ENCODE measurements at regions not wholly inside any gene's neighbourhood (a gene's known extent, or its start where the extent isn't known, plus 50 kb on each side); places are given as distances from the start of the nearest gene placed in this dataset.
"Not testable (repeated sequence)": the region's sequence is repeated elsewhere in the genome, so short reads cannot be mapped to it uniquely, and the experiment has no call there.

DNA sequence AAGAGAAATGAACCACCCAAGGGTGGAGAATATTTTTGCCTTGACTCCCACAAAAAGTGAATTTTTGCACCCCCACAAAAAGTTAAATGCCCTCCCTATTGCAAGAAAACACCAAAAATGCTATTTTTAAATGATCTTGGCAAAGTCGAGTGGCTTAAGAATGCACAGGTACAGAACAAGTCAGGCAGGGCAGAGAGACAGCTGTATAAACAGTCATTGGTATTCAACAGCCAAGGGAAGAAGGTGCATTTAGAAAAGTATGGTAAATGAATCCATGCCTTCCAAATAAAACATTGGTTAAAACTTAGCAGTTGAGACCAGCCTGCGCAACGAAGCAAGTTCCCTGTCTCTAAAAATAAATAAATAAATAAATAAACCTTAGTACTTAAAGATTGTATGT is 169.3 kb downstream of the CHIC2 start:
- no peak for DNase-seq (ENCODE audit: low spot score)
- in situ Hi-C loops (cut with HindIII; ENCODE audit: low sequenced_read_pairs) = no loop called here

DNA sequence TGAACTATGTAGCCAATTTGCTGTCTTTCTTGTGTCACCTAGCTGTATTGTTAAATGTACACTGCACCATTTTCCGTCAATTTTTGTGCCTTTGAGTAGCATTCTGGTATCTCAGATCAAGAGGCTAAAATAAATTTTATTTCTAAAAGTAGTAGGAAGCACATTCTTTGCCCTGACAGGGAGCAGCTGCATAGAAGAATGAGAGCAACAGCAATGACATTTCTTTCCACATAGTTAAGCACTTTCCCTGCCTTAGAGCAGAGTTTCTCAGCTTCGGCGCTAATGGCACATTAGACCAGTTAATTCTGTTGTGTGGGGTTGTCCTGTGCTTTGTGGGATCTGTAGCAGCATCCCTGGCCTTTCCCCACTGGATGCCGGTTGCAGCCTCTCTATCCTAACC is 173.9 kb downstream of the CHIC2 start:
- DNase-seq (ENCODE audit: low spot score) = no peak

DNA sequence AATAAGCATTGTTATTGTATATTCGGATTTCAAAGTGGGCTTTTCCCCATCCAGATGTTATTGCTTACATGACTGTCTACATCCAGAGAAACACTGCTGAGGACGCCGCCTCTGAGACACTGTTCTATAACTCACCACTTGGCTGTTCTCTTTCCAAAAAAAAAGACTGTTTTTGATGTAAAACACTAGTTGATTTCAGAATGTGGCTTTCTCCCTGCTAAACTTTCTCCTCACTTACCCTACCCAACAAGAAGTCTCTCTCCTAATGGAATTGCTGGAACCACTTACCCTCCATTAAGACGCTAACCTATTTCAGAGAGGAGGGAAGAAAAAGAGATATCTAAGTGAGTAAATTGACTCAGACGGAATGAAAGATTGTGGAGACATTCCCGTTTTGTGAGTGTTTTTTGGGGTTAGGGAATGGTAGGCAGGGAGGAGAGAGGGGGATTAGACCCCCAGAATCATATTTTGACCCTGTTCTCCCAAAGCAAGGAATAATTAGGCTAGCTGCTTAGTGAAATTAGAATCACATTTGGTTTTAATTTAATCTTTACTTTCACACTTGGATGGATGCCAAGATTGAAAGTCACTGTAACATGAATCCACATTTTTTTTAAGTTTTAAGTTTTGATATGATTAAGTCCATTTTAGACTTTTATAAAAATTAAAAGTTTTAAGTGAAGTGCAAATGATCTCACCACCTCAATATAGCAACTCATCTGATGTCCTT is 174.9 kb downstream of the CHIC2 start:
- no peak for DNase-seq (ENCODE audit: low spot score)
- in situ Hi-C loops (cut with HindIII; ENCODE audit: low sequenced_read_pairs) = no loop called here

More for the DNA sequence above, 173.9 kb downstream of the CHIC2 start:
- in situ Hi-C loops (cut with HindIII; ENCODE audit: low sequenced_read_pairs) = no loop called here

DNA sequence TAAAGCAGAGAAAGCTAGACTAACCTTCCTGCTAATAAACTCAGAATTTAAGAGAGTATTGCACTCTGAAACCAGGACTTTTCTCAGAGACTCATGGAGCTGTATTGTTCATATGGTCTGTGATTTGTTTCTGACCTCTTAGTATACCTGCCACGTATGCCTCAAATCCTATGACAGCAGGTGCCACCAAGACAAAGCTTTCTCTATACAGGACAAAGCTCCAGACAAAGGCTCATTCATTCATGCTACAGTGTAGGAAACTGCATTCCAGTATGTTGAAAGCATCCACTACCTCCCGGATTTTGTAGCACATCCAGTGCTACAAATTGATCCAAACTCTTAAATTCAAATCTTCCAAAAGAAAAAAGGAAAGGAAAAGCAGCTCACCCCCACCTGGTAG is 178.3 kb downstream of the CHIC2 start:
- DNase-seq (ENCODE audit: low spot score) = no peak
- in situ Hi-C loops (cut with HindIII; ENCODE audit: low sequenced_read_pairs) = no loop called here

DNA sequence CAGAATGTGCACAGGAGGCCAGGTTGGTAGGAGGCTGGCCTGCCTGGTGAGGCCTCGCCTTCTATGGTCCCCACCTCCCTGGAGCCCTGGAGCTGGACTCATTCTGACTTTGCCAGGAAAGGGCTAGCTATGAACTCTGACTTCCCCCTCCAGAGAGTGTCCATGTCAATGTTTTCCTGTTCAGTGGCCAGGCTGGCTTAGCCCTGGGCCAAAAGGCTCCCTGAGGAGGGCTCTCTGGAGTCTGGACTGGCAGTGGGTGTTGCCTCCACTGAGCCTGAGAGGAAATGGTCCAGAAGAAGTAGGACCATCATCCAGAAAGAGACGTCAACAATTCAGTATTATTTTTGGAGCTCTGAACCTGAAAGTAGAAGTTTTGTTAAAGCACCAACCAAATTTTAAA is 178.7 kb downstream of the CHIC2 start:
- no peak for DNase-seq (ENCODE audit: low spot score)
- in situ Hi-C loops (cut with HindIII; ENCODE audit: low sequenced_read_pairs) = no loop called here

DNA sequence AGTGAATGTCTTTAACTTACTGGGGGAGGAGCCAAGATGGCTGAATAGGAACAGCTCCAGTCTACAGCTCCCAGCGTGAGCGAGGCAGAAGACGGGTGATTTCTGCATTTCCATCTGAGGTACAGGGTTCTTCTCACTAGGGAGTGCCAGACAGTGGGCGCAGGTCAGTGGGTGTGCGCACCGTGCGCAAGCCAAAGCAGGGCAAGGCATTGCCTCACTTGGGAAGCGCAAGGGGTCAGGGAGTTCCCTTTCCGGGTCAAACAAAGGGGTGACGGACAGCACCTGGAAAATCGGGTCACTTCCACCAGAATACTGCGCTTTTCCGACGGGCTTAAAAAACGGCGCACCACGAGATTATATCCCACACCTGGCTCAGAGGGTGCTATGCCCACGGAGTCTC is 187.3 kb downstream of the CHIC2 start:
- in situ Hi-C loops (cut with HindIII; ENCODE audit: low sequenced_read_pairs); DNase-seq (ENCODE audit: low spot score): not testable (repeated sequence)

DNA sequence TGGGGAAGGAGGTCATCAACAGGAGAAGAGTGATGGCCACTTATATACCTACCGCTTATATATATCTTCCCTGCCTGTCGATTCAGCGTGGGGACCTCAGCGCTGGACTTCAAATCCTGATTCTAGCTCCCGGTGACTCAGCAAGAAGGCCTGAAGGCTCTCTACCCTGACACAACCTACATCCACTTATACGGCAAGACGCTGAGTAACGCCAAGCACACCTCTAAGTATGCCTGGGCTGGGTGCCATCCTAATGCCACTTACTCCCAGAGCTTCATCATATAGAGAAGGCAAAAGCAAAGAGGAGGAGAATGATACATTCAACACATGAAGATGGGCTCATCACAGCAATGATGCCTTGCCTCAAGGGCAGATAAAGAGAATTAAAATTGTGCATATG is 198.3 kb downstream of the CHIC2 start:
- in situ Hi-C loops (cut with HindIII; ENCODE audit: low sequenced_read_pairs) = no loop called here
- no peak for DNase-seq (ENCODE audit: low spot score)

DNA sequence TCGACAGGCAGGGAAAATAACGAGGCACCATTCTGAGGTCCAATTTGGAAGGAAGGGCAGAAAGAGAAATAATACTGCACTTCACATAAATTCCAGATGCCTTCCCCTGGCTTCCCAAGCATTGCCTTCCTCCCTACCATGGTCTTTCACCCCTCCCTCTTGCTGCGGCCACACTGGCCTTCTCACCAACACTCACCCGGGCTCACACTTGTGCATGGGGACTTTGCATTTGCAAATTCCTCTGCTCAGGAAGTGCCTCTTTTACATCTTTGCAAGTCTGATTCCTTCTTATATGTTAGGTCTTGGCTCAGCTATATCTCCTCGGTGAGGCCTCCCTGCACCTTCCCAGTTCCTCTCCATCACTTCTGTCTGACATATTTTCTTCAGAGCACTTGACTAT is 199.4 kb downstream of the CHIC2 start:
- in situ Hi-C loops (cut with HindIII; ENCODE audit: low sequenced_read_pairs) = no loop called here
- DNase-seq (ENCODE audit: low spot score) = no peak

DNA sequence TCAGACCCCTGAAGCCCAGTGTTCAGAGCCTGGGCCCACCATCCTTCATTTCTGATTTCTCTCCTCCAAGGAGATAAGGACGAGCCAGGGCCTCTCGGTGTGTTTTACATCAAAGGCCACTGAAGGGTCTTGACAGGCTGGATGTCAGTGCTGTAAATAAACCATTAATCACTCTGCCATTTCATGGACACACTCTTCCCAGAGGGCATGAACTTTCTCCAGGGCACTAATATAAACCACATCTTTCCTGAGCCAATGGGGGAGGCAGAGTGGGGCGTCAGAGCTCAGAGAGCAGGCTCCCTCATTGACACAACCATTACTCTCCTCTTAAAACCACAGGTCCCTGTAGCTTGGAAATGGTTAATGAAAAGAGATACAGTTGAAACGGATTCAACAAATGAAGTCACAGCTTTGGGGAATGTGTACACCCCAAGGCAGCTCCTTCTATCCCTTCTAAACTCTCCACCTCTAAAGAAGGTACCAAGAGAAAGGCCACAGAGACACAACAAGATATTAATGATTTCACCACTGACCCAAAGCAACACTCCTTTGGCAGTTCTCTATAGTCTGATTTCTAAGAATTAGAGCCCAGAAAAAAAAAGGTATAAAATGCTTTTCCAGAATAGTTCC is 200.6 kb downstream of the CHIC2 start:
- DNase-seq (ENCODE audit: low spot score) = no peak
- in situ Hi-C loops (cut with HindIII; ENCODE audit: low sequenced_read_pairs) = no loop called here

DNA sequence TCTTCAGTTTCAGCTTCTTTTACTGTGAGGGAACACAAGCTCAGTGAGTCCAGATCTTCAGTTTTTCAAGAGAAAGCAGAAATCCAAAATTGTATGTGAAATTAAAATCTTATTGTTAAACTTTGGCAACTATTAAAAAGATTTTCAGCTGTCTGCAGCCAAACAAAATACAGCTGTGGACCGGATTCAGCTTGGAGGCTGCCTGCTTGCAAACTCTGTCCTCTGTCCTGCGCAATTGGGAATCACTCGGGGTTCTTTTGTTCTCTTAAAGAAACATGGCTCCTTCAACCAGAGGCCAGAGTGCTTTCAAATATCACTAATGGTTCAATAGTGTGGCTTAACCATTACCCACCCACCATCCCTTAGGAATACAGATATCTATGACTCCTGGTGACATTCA is 201.2 kb downstream of the CHIC2 start:
- DNase-seq (ENCODE audit: low spot score) = no peak
- in situ Hi-C loops (cut with HindIII; ENCODE audit: low sequenced_read_pairs) = no loop called here

DNA sequence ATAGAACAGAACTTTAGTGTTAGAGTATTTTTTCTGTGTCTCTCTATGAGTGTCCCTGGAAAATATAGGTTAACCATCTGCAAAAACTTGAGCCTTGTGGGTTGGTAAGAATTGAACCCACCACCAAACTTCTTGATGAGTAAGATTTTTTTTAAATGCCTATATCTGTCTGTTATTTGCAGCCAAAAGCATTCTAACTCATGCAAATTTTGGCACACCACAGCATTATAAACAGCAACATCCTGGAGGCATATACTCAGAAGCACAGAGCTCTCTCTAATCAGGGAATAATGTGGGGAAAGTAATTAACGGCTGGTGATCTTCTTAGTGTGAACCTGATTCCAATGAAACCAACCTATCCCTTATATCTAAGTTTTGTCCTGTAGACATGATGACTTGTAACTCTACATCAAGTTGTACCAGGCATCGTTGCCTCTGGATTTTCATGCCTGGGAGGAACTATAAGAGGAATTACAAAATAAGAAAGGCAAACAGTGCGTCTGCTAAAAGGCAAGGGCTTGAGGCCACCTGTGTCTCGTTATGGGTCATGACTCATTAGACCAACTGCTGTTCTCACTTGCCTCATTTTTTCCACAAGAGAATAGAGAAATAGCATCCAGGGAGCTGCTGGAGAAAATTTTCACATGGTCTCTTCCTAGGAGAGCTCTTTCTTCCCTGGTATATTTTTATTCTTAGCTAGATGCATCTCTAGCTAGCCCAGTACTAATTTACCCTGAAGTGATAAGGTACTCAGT is 202.4 kb downstream of the CHIC2 start:
- no peak for DNase-seq (ENCODE audit: low spot score)
- in situ Hi-C loops (cut with HindIII; ENCODE audit: low sequenced_read_pairs) = no loop called here

DNA sequence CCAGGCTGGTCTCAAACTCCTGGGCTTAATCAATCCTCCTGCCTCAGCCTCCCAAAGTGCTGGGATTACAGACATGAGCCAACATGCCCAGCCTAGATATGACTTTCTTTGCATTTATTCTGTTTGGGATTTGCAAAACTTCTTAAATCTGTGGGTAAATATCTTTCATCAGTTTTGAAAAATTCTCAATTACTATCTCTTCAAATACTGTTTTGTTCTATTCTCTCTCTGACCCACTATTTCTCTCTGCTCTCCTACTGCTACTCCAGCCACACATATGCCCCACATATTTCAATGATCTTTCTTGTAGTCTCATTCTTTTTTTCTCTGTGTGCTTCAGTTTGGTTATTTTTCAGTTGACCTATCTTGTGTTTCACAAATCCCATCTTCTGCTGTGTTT is 205.1 kb downstream of the CHIC2 start:
- in situ Hi-C loops (cut with HindIII; ENCODE audit: low sequenced_read_pairs) = no loop called here

DNA sequence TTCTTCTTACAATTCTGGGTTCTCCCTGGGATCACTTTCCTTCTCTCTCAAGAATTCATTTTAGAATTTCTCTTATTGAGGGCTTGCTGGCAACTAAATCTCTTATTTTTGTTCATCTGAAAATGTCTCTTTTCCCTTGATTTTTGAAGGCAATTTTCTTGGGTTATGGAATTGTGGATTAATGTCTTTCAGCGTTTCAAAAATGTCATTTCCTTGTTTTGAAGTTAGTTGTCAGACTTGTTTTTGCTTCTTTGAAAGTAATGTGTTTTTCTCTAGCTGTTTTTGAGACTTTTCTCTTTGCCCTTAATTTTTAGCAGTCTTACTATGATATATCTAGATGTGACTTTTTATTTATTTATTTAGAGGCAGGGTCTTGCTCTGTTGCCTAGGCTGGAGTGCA is 205.7 kb downstream of the CHIC2 start:
- in situ Hi-C loops (cut with HindIII; ENCODE audit: low sequenced_read_pairs) = no loop called here
- DNase-seq (ENCODE audit: low spot score) = no peak

More for the DNA sequence above, 205.1 kb downstream of the CHIC2 start:
- no peak for DNase-seq (ENCODE audit: low spot score)

DNA sequence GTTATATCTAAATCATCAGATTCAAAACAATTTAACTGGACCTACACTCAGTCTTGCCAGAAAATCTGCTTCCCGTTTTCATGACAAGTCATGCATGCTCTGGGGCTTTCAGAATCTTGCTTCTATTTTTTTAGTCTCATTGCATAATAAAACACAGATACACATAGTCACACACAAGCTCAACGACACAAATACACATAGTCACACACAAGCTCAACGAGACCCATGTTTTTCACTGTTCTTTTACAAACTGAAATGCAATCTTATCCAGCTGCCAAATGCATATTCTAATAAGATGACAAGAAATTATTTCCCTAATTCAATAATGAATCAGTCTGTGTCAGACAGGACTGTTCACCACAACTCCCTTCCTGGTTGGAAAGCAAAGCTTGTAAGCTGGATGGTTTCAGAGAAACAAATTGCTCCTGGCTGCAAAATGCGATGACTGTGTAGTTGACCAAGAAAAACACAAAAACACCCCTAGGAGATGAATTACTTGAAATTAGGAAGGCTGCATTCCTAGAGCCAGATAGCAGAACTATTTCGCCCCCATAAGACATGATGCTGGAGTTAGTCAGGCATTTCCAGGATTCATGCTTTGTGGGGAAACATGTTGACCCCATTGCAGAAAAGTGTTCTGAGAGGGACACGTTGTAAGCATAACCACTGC is 208.7 kb downstream of the CHIC2 start:
- DNase-seq (ENCODE audit: low spot score) = no peak
- in situ Hi-C loops (cut with HindIII; ENCODE audit: low sequenced_read_pairs) = no loop called here

DNA sequence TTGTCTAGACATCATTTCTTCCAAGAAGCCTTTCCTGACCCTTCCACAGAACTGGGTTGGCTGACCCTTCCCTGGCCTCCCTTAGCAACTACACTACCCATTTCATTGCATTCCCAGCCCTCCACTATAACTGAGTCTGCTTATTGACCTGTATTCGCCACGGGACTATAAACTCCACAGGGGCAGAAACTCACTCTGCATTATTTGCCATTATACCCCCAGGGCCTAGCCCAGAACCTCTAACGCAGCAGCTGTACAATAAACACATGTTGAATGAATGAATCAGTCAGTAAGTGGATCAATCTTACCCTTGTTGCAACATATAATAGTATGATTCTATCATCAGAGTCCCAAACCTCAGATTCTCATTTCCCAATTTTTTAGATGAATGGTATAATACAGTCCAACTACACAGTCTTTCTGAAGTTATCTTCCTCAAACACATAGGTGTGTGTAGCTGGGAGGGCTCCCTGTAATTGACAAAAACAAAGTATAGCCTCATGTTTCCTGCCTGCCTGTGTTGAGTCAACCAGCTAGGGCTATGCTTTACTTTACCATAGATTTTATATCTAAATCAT is 209.3 kb downstream of the CHIC2 start:
- DNase-seq (ENCODE audit: low spot score) = no peak
- in situ Hi-C loops (cut with HindIII; ENCODE audit: low sequenced_read_pairs) = no loop called here

DNA sequence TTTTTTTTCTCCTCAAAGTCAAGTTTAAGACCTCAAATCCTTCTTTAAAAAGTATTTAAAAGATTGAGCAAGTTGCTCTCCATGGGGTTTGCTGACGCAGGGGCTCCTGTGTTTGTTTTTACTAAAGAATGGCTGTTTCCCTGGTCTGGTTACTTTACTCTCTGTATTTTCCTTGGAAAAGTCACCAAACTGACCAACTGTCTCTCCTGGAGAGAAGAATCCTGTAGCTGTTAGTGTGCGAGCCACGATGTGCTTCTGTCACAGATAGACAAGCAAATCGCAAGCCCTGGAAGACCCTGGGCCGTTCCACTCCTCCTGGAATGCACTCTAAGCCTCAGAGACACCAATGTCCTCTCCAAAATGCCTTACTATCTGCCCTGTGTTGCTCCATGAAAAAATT is 212.1 kb downstream of the CHIC2 start:
- DNase-seq (ENCODE audit: low spot score) = no peak
- in situ Hi-C loops (cut with HindIII; ENCODE audit: low sequenced_read_pairs) = no loop called here

DNA sequence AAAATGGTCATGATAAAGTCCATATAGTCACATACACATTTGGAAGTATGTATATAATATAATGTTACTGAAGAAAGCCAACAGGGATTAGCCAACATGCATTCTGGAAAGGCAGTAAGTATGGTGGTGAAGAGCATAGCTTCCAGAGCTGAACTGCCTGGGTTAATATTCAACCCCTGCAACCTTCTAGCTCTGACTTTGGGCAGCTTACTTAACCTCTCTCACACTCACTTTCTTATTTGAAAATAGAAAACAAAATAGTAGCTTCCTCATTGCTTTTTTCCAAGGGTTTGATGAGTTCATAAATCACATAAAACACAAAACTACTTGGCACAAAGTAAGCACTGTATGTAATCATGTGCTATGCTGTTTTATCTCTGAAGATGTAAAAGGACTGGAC is 216.4 kb downstream of the CHIC2 start:
- no peak for DNase-seq (ENCODE audit: low spot score)
- in situ Hi-C loops (cut with HindIII; ENCODE audit: low sequenced_read_pairs) = no loop called here

DNA sequence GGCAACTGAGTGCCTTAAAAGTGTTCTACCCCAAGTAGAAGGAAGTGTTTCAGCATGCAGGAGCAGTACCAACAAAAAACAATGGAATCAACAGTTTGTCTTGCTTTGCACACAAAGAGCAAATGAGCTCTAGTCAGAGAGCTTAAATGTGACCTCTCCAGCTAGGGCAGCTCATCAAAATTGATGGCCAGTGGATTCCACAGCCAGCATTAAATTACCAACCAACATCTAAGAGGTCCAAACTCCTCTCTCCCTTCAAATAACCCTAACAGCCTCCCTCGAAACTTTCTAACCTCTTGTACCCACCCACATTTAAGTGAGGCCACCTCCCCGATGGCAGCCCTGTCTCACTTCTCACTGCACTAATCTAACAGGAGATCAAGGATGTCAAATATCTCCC is 219.9 kb downstream of the CHIC2 start:
- no peak for DNase-seq (ENCODE audit: low spot score)
- in situ Hi-C loops (cut with HindIII; ENCODE audit: low sequenced_read_pairs) = no loop called here

DNA sequence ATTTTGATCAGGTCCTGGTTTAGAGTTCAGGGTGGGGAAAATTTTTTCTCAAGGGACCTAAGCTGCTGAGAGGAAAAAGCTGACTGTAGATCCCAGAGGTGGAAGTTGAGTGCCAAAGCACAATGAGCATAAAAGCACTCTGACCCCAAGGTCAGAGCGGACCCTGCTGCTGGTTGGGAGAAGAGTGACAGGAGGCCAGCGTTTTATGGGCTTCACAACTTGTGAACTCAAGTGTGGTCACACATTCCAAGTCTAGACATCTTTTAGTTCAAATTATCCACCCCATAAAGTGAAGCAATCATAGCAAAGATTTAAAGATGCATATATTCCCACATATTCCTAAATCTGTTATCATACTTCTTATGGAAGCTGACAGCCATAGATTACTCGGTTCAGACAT is 220.3 kb downstream of the CHIC2 start:
- no peak for DNase-seq (ENCODE audit: low spot score)
- in situ Hi-C loops (cut with HindIII; ENCODE audit: low sequenced_read_pairs) = no loop called here

DNA sequence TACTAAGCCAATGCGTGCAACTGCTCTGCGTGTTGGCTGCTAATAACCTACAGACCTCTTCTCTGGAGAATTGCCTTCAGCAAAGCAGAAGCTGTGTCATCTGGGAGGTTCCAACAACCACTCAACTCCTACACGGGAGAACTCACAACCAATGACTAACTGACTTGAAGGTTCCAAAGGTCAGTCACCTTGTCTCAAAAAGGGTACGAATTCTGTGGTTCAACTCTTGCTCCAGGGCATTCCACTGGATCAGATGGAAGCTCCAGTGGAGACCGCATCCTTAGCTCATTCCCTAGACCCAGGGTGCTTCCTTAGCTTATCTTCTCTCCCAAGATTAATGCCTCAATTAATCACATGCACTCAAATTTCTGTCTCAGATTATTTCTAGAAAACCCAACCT is 222.7 kb downstream of the CHIC2 start:
- in situ Hi-C loops (cut with HindIII; ENCODE audit: low sequenced_read_pairs) = no loop called here
- no peak for DNase-seq (ENCODE audit: low spot score)
